ENCODE measurements at regions not wholly inside any gene's neighbourhood (a gene's known extent, or its start where the extent isn't known, plus 50 kb on each side); places are given as distances from the start of the nearest gene placed in this dataset.
A peak's percentile ranks its signal among the peaks of the same experiment; 100 is the strongest.

DNA sequence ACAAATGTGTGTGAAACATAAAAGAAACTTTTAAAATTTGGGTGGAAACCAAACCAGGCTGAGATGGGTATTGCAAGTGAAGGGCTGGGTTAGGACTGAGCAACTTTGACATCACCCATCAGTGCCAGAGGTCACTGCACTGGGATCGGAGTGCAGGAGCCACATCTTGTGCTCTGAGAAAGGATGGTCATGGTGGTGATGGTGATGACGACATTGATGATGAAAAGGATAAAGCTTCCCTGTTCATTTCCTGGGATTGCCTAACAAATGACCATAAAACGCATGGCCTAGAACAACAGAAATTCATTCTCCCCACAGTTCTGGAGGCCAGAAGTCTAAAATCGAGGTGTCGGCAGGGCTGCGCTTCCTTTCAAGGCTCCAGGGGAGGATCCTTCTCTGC, 324.0 kb downstream of the MAF start:
- DNase-seq (ENCODE audit: low spot score): no peak
- in situ Hi-C loops (cut with MboI; ENCODE audit: low sequenced_read_pairs, unreplicated experiment): no loop called here
- TF ChIP-seq CTCF (IDR thresholded peaks at IDR 0.05; ENCODE audit: borderline replicate concordance, control extremely low read depth, extremely low read depth, insufficient read depth, missing control alignments): no peak

- DNase-seq (ENCODE audit: low spot score): no peak
Observed at GRCh38 chr16:79274264-79274663, 326.3 kb downstream of the MAF start.

DNA sequence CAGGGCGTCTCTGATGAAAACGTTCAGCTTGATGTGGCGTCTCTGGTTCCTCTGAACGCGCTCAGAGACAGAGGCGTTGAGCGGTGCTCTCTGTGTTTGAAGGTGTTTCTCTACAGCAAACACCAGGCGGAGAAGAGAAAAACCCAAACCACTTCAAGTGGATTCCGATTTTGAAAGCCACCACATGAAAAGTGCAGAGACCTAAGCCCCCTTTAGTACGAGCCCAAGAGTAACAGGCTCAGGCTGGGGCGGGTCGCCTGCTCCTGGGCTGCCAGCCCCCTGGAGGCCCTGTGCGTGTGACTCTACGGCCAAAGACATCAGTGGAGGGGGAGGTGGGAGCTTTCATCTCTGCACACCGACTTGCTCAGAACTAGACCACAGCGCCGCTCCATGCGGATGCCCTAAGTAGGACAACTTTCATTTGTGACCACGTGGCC, 328.4 kb downstream of the MAF start:
- DNase-seq (ENCODE audit: low spot score): no peak
- in situ Hi-C loops (cut with MboI; ENCODE audit: low sequenced_read_pairs, unreplicated experiment): no loop called here
- TF ChIP-seq CTCF (IDR thresholded peaks at IDR 0.05; ENCODE audit: borderline replicate concordance, control extremely low read depth, extremely low read depth, insufficient read depth, missing control alignments): no peak

More at GRCh38 chr16:79274264-79274663, 326.3 kb downstream of the MAF start:
- in situ Hi-C loops (cut with MboI; ENCODE audit: low sequenced_read_pairs, unreplicated experiment): no loop called here
- TF ChIP-seq CTCF (IDR thresholded peaks at IDR 0.05; ENCODE audit: borderline replicate concordance, control extremely low read depth, extremely low read depth, insufficient read depth, missing control alignments): no peak

- DNase-seq (ENCODE audit: low spot score): no peak
- in situ Hi-C loops (cut with MboI; ENCODE audit: low sequenced_read_pairs, unreplicated experiment): no loop called here
- no peak for TF ChIP-seq CTCF (IDR thresholded peaks at IDR 0.05; ENCODE audit: borderline replicate concordance, control extremely low read depth, extremely low read depth, insufficient read depth, missing control alignments)
Observed at GRCh38 chr16:79271583-79271982, 329.0 kb downstream of the MAF start.

DNA sequence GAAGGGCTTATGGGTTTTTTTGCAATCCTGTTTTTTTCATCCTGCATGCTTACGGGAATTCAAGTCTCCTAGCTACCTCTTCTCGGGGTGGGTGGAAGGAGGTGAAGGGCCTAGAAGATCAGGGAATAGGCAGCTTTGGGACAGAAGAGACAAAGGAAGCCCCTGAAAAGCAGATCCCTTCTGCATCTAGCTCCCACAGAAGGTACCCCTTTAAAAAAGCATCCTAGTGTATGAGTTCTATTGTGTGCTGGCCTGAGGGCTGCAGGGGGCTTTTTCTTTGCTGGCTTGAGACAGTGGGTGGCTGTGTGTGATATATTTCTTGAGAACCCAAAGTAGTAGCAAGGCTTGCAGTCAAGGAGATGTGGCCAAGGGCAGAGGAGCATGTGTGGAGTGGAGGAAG, 330.5 kb downstream of the MAF start:
- no peak for DNase-seq (ENCODE audit: low spot score)
- in situ Hi-C loops (cut with MboI; ENCODE audit: low sequenced_read_pairs, unreplicated experiment): no loop called here
- no peak for TF ChIP-seq CTCF (IDR thresholded peaks at IDR 0.05; ENCODE audit: borderline replicate concordance, control extremely low read depth, extremely low read depth, insufficient read depth, missing control alignments)

GRCh38 chr16:79269211-79269863, 331.2 kb downstream of the MAF start:
- DNase-seq (ENCODE audit: low spot score): peak; percentile 50
- in situ Hi-C loops (cut with MboI; ENCODE audit: low sequenced_read_pairs, unreplicated experiment): no loop called here
- TF ChIP-seq CTCF (IDR thresholded peaks at IDR 0.05; ENCODE audit: borderline replicate concordance, control extremely low read depth, extremely low read depth, insufficient read depth, missing control alignments): no peak

All from GM13976 (cell line).